Trophoblast cell (in vitro differentiated cells and primary cell): ENCODE measurements at regions not wholly inside any gene's neighbourhood (a gene's known extent, or its start where the extent isn't known, plus 50 kb on each side); places are given as distances from the start of the nearest gene placed in this dataset.

Experiments
- DNase-seq, 2 donors: peaks; one replicate each; pipeline ENCODE4 v3.0.0-alpha.2; 2016
- H2AFZ ChIP-seq: 2 replicates; pipeline ENCODE4 v1.6.1; 2013; ENCODE audit warnings: low read length, moderate library complexity, mild to moderate bottlenecking; ENCODE audit not compliant: insufficient read depth, poor library complexity
- H2AK5ac ChIP-seq: 2 replicates; pipeline ENCODE4 v1.6.1; 2013; ENCODE audit warnings: mild to moderate bottlenecking, low read length
- H2BK120ac ChIP-seq: 2 replicates; pipeline ENCODE4 v1.6.1; 2013; ENCODE audit warnings: low read length, mild to moderate bottlenecking, moderate library complexity; ENCODE audit not compliant: insufficient read depth, poor library complexity
- H2BK12ac ChIP-seq: 2 replicates; pipeline ENCODE4 v1.6.1; 2013; ENCODE audit warnings: mild to moderate bottlenecking, low read length, moderate library complexity
- H2BK5ac ChIP-seq: 2 replicates; pipeline ENCODE4 v1.6.1; 2013; ENCODE audit warnings: low read length, low read depth, moderate library complexity, mild to moderate bottlenecking; ENCODE audit not compliant: poor library complexity
- H3K14ac ChIP-seq: 2 replicates; pipeline ENCODE4 v1.6.1; 2013; ENCODE audit warnings: mild to moderate bottlenecking, low read length
- H3K18ac ChIP-seq: 2 replicates; pipeline ENCODE4 v1.6.1; 2013; ENCODE audit warnings: mild to moderate bottlenecking, low read length
- H3K23ac ChIP-seq: 2 replicates; pipeline ENCODE4 v1.6.1; 2013; ENCODE audit warnings: low read length
- H3K27ac ChIP-seq: 2 replicates; pipeline ENCODE4 v1.5.1; 2013; ENCODE audit warnings: low read depth, mild to moderate bottlenecking, inconsistent platforms, low read length, moderate library complexity
- H3K27me3 ChIP-seq: 2 replicates; pipeline ENCODE4 v1.6.1; 2013; ENCODE audit warnings: inconsistent platforms, mild to moderate bottlenecking, low read length, moderate library complexity; ENCODE audit not compliant: insufficient read depth
- H3K36me3 ChIP-seq, 2 experiments: 1 replicate in 1 of 2; 2 replicates in 1 of 2; pipeline ENCODE4 v1.6.1; 2013; ENCODE audit warnings: low read length in 2 of 2, mild to moderate bottlenecking in 2 of 2, moderate library complexity in 1 of 2; ENCODE audit not compliant: insufficient read depth in 2 of 2, control insufficient read depth in 1 of 2
- H3K4ac ChIP-seq: 2 replicates; pipeline ENCODE4 v1.6.1; 2013; ENCODE audit warnings: low read depth, mild to moderate bottlenecking, low read length, moderate library complexity
- H3K4me1 ChIP-seq, 2 experiments: 1 replicate in 1 of 2; 2 replicates in 1 of 2; pipeline ENCODE4 v1.6.1; 2013; ENCODE audit warnings: low read length in 2 of 2, mild to moderate bottlenecking in 2 of 2, moderate library complexity in 1 of 2; ENCODE audit not compliant: insufficient read depth in 2 of 2, control insufficient read depth in 1 of 2
- H3K4me2 ChIP-seq: 2 replicates; pipeline ENCODE4 v1.6.1; 2013; ENCODE audit warnings: inconsistent platforms, mild to moderate bottlenecking, low read length, moderate library complexity
- H3K4me3 ChIP-seq: 2 replicates; pipeline ENCODE4 v1.5.1; 2013; ENCODE audit warnings: mild to moderate bottlenecking, low read depth, low read length, inconsistent platforms
- H3K79me1 ChIP-seq: one replicate; pipeline ENCODE4 v1.6.1; 2013; ENCODE audit warnings: low read length
- H3K79me2 ChIP-seq: 2 replicates; pipeline ENCODE4 v1.6.1; 2013; ENCODE audit warnings: low read length, mild to moderate bottlenecking; ENCODE audit not compliant: control insufficient read depth, insufficient read depth, poor library complexity
- H3K9ac ChIP-seq: 2 replicates; pipeline ENCODE4 v1.6.1; 2013; ENCODE audit warnings: mild to moderate bottlenecking, low read length
- H3K9me3 ChIP-seq: 2 replicates; pipeline ENCODE4 v1.6.1; 2013; ENCODE audit warnings: low read depth, mild to moderate bottlenecking, control low read depth, inconsistent platforms, low read length; ENCODE audit not compliant: insufficient read depth
- H4K12ac ChIP-seq: 2 replicates; pipeline ENCODE4 v1.6.1; 2013; ENCODE audit warnings: low read depth, mild to moderate bottlenecking, low read length, moderate library complexity
- H4K8ac ChIP-seq: 2 replicates; pipeline ENCODE4 v1.6.1; 2013; ENCODE audit warnings: low read depth, mild to moderate bottlenecking, low read length, moderate library complexity
- H4K91ac ChIP-seq: one replicate; pipeline ENCODE4 v1.6.1; 2013; ENCODE audit warnings: low read depth, mild to moderate bottlenecking, low read length, moderate library complexity
- WGBS: extraction: QIAGEN DNeasy Blood & Tissue Kit; methylation state at CpG from one replicate; pipeline ENCODE4 v1.1.7; 2013; ENCODE audit warnings: missing lambda C conversion rate; ENCODE audit not compliant: insufficient read length, insufficient coverage; ENCODE audit errors: extremely low coverage; 5-methylcytosine and 5-hydroxymethylcytosine counted together

- Histone ChIP-seq H3K18ac (no peak overlapping the region), H3K23ac (no peak overlapping the region), H2AK5ac (no peak overlapping the region), H3K4me1 (no peaks in the 10 kb centered on the region), H2BK120ac (no peak overlapping the region), H3K4me2 (no peak overlapping the region), H4K12ac (no peak overlapping the region), H3K9ac (no peak overlapping the region), H3K14ac (no peak overlapping the region), H4K91ac (no peak overlapping the region), H3K27me3 (no peaks in the 10 kb centered on the region), H3K27ac (no peak overlapping the region), H2AFZ (no peak overlapping the region), H3K79me1 (no peaks in the 10 kb centered on the region), H2BK12ac (no peak overlapping the region), H3K4ac (no peak overlapping the region), H2BK5ac (no peak overlapping the region), H3K36me3 (no peaks in the 10 kb centered on the region), H3K79me2 (no peaks in the 10 kb centered on the region), H3K9me3 (no peaks in the 10 kb centered on the region), H4K8ac (no peak overlapping the region), H3K4me3 (no peak overlapping the region)
- DNase-seq: no peak
- WGBS: no CpG with 5 or more reads among the region's 1 CpG
Measured at GRCh38 chr10:65753532-65753931, 1172.3 kb upstream of the LRRTM3 start.

GRCh38 chr10:65754112-65754511, 1171.7 kb upstream of the LRRTM3 start:
- no peak overlapping the region for H2BK5ac ChIP-seq
- H2BK120ac ChIP-seq: no peak overlapping the region
- no peak overlapping the region for H3K4me3 ChIP-seq
- H4K12ac ChIP-seq: no peak overlapping the region
- H3K4me2 ChIP-seq: no peak overlapping the region
- H4K8ac ChIP-seq: no peak overlapping the region
- no peak overlapping the region for H3K14ac ChIP-seq
- H3K9ac ChIP-seq: no peak overlapping the region
- no peaks in the 10 kb centered on the region for H3K79me1 ChIP-seq
- no peaks in the 10 kb centered on the region for H3K36me3 ChIP-seq
- no peak overlapping the region for H3K23ac ChIP-seq
- H2AK5ac ChIP-seq: no peak overlapping the region
- H3K9me3 ChIP-seq: no peaks in the 10 kb centered on the region
- H3K27me3 ChIP-seq: no peaks in the 10 kb centered on the region
- no peak overlapping the region for H2AFZ ChIP-seq
- no peak overlapping the region for H3K27ac ChIP-seq
- H2BK12ac ChIP-seq: no peak overlapping the region
- DNase-seq: no peak
- H3K4me1 ChIP-seq: no peaks in the 10 kb centered on the region
- no peak overlapping the region for H4K91ac ChIP-seq
- no peak overlapping the region for H3K4ac ChIP-seq
- no peak overlapping the region for H3K18ac ChIP-seq
- H3K79me2 ChIP-seq: no peaks in the 10 kb centered on the region
- no CpG with 5 or more reads among the region's 2 CpGs for WGBS

- no peaks in the 10 kb centered on the region for H3K27me3 ChIP-seq
- H3K14ac ChIP-seq: no peak overlapping the region
- no peak overlapping the region for H2BK120ac ChIP-seq
- no peaks in the 10 kb centered on the region for H3K79me2 ChIP-seq
- DNase-seq: no peak
- WGBS: no CpG with 5 or more reads among the region's 3 CpGs
- no peak overlapping the region for H2AK5ac ChIP-seq
- H3K18ac ChIP-seq: no peak overlapping the region
- no peak overlapping the region for H2AFZ ChIP-seq
- no peak overlapping the region for H3K23ac ChIP-seq
- H2BK12ac ChIP-seq: no peak overlapping the region
- H3K27ac ChIP-seq: no peak overlapping the region
- H4K12ac ChIP-seq: no peak overlapping the region
- no peak overlapping the region for H4K91ac ChIP-seq
- no peaks in the 10 kb centered on the region for H3K79me1 ChIP-seq
- H3K4me2 ChIP-seq: no peak overlapping the region
- H4K8ac ChIP-seq: no peak overlapping the region
- H3K36me3 ChIP-seq: no peaks in the 10 kb centered on the region
- H3K9ac ChIP-seq: no peak overlapping the region
- H3K9me3 ChIP-seq: no peaks in the 10 kb centered on the region
- no peak overlapping the region for H3K4me3 ChIP-seq
- no peak overlapping the region for H3K4ac ChIP-seq
- no peak overlapping the region for H2BK5ac ChIP-seq
- H3K4me1 ChIP-seq: no peaks in the 10 kb centered on the region
Measured at GRCh38 chr10:65762311-65762710, 1163.5 kb upstream of the LRRTM3 start.

GRCh38 chr10:65765006-65765541, 1160.8 kb upstream of the LRRTM3 start:
- H3K79me2 ChIP-seq: no peaks in the 10 kb centered on the region
- H3K23ac ChIP-seq: no peak overlapping the region
- H3K4me1 ChIP-seq: no peaks in the 10 kb centered on the region
- H3K9me3 ChIP-seq: no peaks in the 10 kb centered on the region
- no peak overlapping the region for H3K4ac ChIP-seq
- H4K91ac ChIP-seq: no peak overlapping the region
- H3K79me1 ChIP-seq: no peaks in the 10 kb centered on the region
- no peak overlapping the region for H2BK5ac ChIP-seq
- H3K18ac ChIP-seq: no peak overlapping the region
- no CpG with 5 or more reads among the region's 1 CpG for WGBS
- no peak overlapping the region for H3K27ac ChIP-seq
- H3K9ac ChIP-seq: no peak overlapping the region
- no peak overlapping the region for H2BK12ac ChIP-seq
- no peak overlapping the region for H2AFZ ChIP-seq
- H2AK5ac ChIP-seq: no peak overlapping the region
- no peak overlapping the region for H3K4me3 ChIP-seq
- H3K4me2 ChIP-seq: no peak overlapping the region
- no peaks in the 10 kb centered on the region for H3K36me3 ChIP-seq
- H4K8ac ChIP-seq: no peak overlapping the region
- no peak overlapping the region for H3K14ac ChIP-seq
- no peak overlapping the region for H4K12ac ChIP-seq
- H3K27me3 ChIP-seq: no peaks in the 10 kb centered on the region
- H2BK120ac ChIP-seq: no peak overlapping the region
- DNase-seq: no peak
